Globus pallidus (tissue), 1 donor: ENCODE measurements at regions not wholly inside any gene's neighbourhood (a gene's known extent, or its start where the extent isn't known, plus 50 kb on each side); places are given as distances from the start of the nearest gene placed in this dataset.
"Not testable (repeated sequence)": the region's sequence is repeated elsewhere in the genome, so short reads cannot be mapped to it uniquely, and the experiment has no call there.

Source experiments
- DNase-seq: peaks from one replicate; pipeline ENCODE4 v3.0.0-alpha.2; 2015; ENCODE audit warnings: low spot score

DNA sequence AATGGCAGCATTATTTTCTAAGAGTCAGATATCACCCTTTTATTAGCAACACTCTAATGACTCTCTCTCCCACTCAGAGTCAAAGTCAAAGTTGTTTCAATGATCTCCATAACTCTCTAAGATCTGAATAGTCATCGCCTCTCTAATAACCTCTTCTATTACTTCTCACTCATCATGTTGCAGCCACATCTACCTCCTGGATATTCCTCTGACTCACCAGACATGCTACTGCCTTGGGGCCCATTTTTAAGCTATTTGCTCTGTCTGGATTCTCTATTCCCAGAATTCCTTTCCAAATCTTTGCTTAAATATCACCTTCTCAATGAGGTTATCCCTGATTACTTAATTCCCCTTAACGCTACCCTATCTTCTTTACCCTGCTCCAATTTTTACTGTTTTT is 391.8 kb upstream of the MAGEB16 start:
- DNase-seq, result no peak

DNA sequence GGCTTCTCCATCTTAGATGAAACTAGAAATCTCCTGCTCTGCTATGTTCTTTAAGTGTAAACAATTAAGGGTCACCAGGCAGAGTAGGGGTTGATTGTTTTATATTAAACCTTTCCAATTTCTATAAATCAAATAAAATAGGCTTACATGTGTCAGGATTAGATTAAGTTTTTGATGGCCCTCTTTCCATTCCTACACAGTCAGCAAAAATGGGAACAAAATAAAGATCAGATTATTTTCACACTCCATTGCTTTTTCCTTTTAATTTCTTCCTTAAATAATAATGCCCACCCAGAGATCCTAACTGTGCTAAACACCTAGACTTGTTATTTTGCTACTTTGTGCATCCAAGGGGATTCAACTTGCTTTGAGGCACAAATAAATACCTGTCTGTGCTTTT is 381.4 kb upstream of the MAGEB16 start:
- no peak for DNase-seq

GRCh38 chrX:35432056-35432455 is 366.1 kb upstream of the MAGEB16 start:
- no peak for DNase-seq

DNA sequence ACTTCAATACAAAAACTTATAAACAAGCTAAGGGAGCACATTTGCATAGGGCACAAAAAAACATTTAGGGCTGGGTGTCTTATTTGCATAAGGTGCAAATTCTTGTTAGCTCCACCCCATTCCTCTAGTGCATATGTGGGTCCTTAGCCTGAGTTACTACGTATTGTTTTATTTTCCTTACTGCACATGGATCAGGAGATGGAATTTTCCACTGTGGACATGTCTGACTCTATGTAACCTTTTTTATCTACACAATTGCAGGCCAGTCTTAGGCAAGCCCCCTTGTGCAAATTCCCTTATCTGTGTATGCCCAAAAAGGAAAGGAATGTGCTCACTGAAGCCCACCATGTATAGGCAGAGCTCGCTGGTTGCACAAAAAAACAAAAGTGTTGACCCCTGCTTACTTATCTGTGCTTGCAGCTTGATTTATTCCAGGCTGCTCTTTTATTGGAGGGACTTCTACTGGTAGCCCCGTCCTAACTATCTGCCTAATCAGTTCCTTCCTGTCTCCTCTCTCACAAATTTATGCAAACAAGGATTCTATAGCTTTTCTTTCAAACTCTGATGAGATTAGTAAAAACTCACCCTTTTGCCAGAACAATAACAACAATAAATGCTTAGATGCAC is 359.0 kb upstream of the MAGEB16 start:
- DNase-seq, result no peak

DNA sequence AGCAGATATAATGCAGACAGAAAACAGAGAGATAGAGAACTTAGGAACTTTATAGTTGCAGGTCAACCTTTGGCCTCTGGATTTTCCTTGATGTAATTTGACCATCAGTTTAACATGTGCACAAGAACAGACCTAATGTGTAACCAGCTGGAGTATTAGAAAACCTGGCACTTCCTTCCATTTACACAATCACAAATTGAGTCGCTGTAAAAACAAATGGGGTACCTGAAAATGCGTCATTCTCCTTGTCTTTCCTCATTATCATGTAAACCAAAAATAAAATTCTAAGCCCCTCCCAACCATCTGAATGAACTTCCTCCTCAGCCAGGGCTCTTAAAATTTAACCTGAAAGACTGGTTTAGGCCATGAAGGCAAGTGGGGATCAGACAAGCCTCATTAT is 358.4 kb upstream of the MAGEB16 start:
- no peak for DNase-seq

DNA sequence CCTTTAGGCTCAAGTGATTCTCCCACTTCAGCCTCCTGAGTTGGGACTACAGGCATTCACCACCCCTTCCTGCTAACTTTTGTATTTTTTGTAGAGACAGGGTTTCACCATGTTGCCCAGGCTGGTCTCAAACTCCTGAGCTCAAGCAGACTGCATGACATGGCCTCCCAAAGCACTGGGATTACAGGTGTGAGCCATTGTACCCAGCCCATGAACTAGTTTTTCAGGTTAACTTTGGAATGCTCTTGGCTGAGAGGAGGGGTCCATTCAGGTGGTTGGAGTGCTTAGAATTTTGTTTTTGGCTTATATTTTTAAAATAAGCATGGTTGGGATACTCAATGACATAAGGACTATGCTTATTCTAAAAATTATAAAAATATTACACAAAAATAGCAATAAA is 355.7 kb upstream of the MAGEB16 start:
- no peak for DNase-seq

GRCh38 chrX:35443091-35443582 is 355.0 kb upstream of the MAGEB16 start:
- not testable (repeated sequence) for DNase-seq

DNA sequence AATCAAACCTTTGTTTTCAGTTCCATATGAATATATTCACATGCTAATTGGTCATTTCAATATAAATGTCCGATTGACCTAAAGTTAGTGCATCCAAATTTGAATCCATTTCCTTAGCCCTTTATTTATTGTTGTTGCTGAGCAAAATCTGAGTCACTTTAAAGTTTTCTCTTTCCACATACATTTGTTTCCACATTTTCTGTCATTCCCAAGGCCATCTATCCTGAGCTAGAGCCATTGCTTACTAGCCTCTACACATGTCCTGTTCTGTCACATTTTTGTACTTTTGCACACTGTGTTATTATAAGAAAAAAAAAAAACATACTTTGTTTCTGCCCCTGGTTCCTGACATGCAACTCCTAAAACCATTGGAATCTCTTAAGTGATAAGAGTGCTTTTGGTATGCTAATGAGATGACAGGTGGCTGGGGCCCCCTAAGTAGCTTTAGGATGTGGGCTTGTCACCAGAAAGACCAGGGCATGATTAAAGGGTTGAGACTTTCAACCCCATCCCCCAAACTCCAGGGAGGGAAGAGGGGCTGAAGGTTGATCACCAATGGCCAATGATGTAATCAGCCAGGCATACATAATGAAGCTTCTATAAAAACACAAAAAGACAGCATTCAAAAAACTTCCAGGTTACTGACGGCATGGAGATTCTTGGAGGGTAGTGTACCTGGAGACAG is 353.3 kb upstream of the MAGEB16 start:
- no peak for DNase-seq

- no peak for DNase-seq
Measured at GRCh38 chrX:35445912-35446311, 352.2 kb upstream of the MAGEB16 start.

DNA sequence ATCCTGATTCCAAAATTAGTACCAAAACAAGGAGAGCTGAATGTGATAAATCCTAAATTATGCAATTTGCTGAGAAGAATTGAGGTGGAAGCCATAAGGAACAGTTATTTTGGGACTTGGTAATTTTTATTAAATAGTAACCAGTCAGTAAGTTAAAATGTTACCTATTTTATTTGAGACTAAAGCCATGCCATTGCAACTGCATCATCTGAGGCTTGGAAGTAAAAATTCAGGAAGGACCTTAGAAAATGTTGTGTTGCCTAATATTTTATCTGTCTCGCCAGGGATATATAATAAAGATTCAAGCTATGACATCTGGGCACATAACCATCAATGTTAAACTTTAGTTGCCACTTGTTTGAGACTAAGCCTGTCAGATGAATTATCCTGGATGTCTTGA is 341.3 kb upstream of the MAGEB16 start:
- DNase-seq, result no peak

GRCh38 chrX:35458142-35458541 is 340.0 kb upstream of the MAGEB16 start:
- no peak for DNase-seq

DNA sequence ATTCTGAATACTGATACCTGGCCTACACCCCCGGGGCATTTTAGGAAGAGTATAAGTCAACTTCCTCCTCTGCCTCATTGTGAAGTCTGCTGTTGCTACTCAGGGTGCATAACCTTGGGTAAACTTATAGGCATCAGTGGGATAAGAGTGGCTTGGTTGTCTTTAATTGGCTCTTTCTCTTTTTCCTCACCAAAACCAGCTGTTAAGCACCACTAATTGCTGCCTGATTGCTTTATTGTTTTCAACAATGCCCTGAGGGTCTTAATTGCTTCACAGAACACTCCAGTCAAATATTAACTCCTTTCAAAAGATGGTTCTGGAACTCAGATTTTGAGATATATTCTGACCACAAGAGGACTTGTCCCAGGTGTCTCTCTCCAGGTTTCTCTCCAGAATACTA is 337.0 kb upstream of the MAGEB16 start:
- no peak for DNase-seq

GRCh38 chrX:35496671-35497070 is 301.5 kb upstream of the MAGEB16 start:
- not testable (repeated sequence) for DNase-seq

- DNase-seq, result not testable (repeated sequence)
Measured at GRCh38 chrX:35497453-35497852, 300.7 kb upstream of the MAGEB16 start.

GRCh38 chrX:35499071-35499862 is 298.9 kb upstream of the MAGEB16 start:
- no peak for DNase-seq

DNA sequence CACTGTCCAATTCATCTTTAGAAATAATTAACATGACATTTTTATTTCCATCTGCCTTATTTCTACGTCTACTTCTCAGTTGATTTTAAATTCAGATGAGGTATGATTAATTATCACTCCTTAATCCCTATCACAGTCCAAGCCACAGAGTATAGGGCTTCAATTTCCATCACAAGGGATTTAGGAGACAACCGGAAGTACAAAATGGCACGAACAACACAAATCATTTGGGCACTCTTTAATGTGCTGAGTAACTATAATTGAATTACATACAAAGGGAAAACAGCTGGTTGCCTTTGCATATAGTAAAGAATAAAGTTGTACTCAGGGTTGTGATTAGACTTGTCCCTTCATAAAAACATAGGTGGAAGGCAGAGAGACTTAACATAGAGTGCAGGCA is 290.4 kb upstream of the MAGEB16 start:
- DNase-seq, result no peak

DNA sequence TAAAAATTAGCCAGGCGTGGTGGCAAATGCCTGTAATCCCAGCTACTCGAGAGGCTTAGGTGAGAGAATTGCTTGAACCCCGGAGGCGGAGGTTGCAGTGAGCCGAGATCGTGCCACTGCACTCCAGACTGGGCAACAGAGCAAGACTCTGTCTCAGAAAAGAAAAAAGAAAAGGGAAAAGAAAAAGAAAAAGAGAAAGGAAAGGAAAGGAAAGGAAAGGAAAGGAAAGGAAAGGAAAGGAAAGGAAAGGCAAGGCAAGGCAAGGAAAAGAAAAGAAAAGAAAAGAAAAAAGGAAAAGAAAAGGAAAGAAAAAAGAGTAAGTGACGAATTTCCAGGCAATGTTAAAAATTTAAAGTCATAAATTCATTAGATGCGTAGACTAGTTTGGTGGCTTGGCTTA is 250.1 kb upstream of the MAGEB16 start:
- DNase-seq, result not testable (repeated sequence)

- no peak for DNase-seq
Measured at GRCh38 chrX:35557916-35558315, 240.2 kb upstream of the MAGEB16 start.

DNA sequence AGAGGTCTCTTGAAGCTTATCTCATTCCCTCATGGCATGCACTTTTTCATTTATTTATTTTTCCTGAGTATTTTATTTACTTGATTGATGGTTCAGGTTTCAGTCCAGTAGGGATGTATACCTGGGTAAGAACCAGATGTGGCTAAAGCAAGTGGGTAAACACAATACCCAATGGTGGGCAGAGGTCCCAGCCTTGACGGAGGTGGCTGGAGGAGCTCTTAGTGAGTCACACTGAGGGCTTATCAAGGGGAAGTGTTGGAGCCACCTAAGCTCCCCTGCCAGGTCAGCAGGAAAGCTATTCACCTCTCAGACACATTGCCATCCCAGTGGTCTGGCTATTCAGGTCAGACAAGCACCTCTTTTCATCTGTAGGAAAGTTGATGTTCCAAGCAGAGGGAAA is 236.2 kb upstream of the MAGEB16 start:
- DNase-seq, result no peak

DNA sequence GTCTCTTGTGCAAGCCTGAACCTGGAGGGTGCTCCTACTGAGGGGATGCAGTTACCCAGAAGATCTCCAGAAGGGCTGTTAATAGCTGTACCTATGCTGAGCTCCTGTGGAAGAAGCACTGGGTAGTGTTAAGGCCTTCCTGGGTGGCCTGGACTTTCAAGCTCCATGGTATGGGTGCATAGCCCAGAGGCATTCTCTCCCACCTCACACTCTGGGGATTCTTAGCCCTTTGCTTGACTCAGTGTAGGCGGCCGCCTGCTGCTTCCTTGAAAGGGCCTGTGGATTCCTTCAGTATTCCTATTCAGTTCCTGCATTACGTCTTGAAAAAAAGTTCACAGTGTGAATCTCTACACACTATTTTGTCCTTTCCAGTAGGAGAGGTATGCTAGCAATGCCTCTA is 235.7 kb upstream of the MAGEB16 start:
- no peak for DNase-seq

- DNase-seq, result no peak
Measured at GRCh38 chrX:35590210-35590609, 207.9 kb upstream of the MAGEB16 start.

GRCh38 chrX:35611562-35611961 is 186.6 kb upstream of the MAGEB16 start:
- DNase-seq, result not testable (repeated sequence)

GRCh38 chrX:35617836-35618235 is 180.3 kb upstream of the MAGEB16 start:
- DNase-seq, result no peak
